Fibroblast of gingiva (primary cell): ENCODE measurements at regions not wholly inside any gene's neighbourhood (a gene's known extent, or its start where the extent isn't known, plus 50 kb on each side); places are given as distances from the start of the nearest gene placed in this dataset.
A peak's percentile ranks its signal among the peaks of the same experiment; 100 is the strongest.
"Not testable (repeated sequence)": the region's sequence is repeated elsewhere in the genome, so short reads cannot be mapped to it uniquely, and the experiment has no call there.

Source experiments
- DNase-seq: peaks from one replicate; pipeline ENCODE4 v3.0.0-alpha.2; 2011; ENCODE audit warnings: low read depth

GRCh38 chr3:51588724-51589123 is 50.2 kb downstream of the RAD54L2 start:
- DNase-seq, result no peak

- no peak for DNase-seq
Observed at GRCh38 chr3:51591231-51591630, 52.7 kb downstream of the RAD54L2 start.

- no peak for DNase-seq
Observed at GRCh38 chr3:51593697-51594096, 55.2 kb downstream of the RAD54L2 start.

GRCh38 chr3:51599638-51600037 is 61.1 kb downstream of the RAD54L2 start:
- not testable (repeated sequence) for DNase-seq

GRCh38 chr3:51604212-51604611 is 65.7 kb downstream of the RAD54L2 start:
- DNase-seq, result no peak

- DNase-seq, result no peak
Observed at GRCh38 chr3:51605938-51606337, 65.1 kb upstream of the TEX264 start.

- not testable (repeated sequence) for DNase-seq
Observed at GRCh38 chr3:51606871-51607270, 64.2 kb upstream of the TEX264 start.

- DNase-seq, result not testable (repeated sequence)
Observed at GRCh38 chr3:51607591-51608325, 63.3 kb upstream of the TEX264 start.

GRCh38 chr3:51610708-51611107 is 60.3 kb upstream of the TEX264 start:
- DNase-seq, result peak; percentile 19

- DNase-seq, result no peak
Observed at GRCh38 chr3:51617597-51617996, 53.5 kb upstream of the TEX264 start.

GRCh38 chr3:51618038-51618437 is 53.0 kb upstream of the TEX264 start:
- DNase-seq, result not testable (repeated sequence)

- DNase-seq, result no peak
Observed at GRCh38 chr3:51618496-51618895, 52.6 kb upstream of the TEX264 start.

- no peak for DNase-seq
Observed at GRCh38 chr3:51619983-51620382, 51.1 kb upstream of the TEX264 start.

- peak; percentile 68 for DNase-seq
Observed at GRCh38 chr3:51620543-51620942, 50.5 kb upstream of the TEX264 start.

GRCh38 chr3:51621091-51621892 is 49.8 kb upstream of the TEX264 start:
- peak; percentile 59 for DNase-seq
